NCI-H69 (cell line): ENCODE measurements at regions not wholly inside any gene's neighbourhood (a gene's known extent, or its start where the extent isn't known, plus 50 kb on each side); places are given as distances from the start of the nearest gene placed in this dataset.
"Not testable (repeated sequence)": the region's sequence is repeated elsewhere in the genome, so short reads cannot be mapped to it uniquely, and the experiment has no call there.

Source experiments
- DNase-seq: peaks from one replicate; lab custom pipeline; 2025; lab: John Stamatoyannopoulos, UW

DNA sequence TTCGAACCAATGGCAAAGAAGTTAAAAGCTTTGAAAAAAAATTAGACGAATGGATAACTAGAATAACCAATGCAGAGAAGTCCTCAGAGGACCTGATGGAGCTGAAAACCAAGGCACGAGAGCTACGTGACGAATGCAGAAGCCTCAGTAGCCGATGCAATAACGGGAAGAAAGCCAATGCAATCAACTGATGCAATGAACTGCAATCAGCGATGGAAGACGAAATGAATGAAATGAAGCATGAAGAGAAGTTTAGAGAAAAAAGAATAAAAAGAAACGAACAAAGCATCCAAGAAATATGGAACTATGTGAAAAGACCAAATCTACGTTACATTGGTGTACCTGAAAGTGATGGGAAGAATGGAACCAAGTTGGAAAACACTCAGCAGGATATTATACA, 52.6 kb upstream of the MRPS30 start:
- DNase-seq: not testable (repeated sequence)

- no peak for DNase-seq
Observed at GRCh38 chr5:44747396-44747795, 61.4 kb upstream of the MRPS30 start.

GRCh38 chr5:44740660-44741059, 68.1 kb upstream of the MRPS30 start:
- DNase-seq: no peak

DNA sequence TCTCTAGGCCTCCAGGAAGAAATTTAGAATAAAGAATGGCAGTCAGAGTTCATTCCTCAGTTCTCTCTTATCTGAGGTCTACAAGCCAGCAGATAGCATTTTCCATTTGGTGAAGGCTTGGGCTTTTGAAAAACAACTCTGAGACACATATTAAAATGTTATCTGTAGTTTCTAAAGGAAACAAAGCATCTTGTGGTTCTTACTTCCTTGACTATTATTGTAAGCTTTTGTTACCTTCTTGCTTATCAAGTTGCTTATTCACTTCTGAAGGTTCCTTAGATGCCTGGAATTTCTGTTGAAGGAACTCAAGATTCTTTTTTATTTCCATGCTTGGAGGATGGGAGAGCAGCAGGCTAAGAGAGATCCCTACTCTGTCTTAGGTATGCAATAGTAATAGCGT, 79.2 kb upstream of the MRPS30 start:
- DNase-seq: no peak

GRCh38 chr5:44727100-44727499, 81.6 kb upstream of the MRPS30 start:
- no peak for DNase-seq

DNA sequence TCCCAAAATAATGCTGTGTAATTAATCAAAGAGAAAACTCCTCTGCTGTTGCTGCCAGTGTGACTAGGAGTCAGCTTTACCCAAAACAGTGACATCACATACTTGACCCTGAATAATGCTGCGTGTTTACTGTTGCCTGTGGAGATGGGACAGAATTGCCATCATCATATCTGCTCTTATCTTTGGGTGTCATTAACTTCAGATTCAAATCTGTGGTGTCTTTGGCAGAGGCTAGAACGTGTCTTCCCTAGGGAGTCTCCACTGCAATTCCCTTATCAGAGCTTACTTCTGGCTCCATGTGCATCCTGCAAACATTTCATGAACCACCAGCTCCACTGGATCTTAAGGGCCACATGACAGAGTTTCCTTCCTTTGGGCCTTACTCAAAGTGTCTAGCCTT, 88.9 kb upstream of the MRPS30 start:
- DNase-seq: no peak

- DNase-seq: no peak
Observed at GRCh38 chr5:44714871-44715561, 93.7 kb upstream of the MRPS30 start.

- no peak for DNase-seq
Observed at GRCh38 chr5:44713446-44713845, 95.3 kb upstream of the MRPS30 start.

- DNase-seq: no peak
Observed at GRCh38 chr5:44711901-44712300, 96.8 kb upstream of the MRPS30 start.

DNA sequence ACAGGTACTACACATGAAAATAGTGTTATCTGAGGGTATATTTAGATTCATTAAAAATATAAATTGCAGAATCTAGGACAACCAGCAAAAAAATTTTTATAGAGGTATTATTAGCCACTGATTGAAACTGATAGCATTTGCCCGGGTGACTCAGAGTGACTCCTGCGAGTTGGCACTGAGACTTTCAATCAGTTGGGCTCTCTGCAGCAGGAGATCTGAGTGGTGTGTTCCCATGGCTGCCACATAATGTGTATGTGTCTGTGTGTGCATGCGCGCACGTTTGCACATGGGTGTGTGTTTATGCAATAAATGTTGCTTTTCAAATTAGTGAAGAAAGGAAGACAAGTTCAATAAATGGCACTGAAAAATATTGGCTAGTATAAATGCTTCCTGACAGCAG, 100.1 kb upstream of the MRPS30 start:
- no peak for DNase-seq

DNA sequence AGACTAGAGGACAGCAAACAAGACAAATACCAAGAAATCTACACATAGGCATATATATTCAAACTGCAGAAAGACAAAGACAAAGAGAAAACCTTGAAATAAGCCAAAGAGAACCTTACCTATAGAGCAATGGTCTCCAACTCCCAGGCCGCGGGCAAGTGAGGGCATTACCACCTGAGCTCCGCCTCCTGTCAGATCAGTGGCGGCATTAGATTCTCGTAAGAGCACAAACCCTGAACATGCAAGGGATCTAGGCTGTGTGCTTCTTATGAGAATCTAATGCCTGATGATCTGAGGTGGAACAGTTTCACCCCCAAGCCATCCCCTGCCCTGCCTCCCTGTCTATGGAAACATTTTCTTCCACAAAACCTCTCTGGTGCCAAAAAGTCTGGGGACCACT, 101.0 kb upstream of the MRPS30 start:
- DNase-seq: no peak

DNA sequence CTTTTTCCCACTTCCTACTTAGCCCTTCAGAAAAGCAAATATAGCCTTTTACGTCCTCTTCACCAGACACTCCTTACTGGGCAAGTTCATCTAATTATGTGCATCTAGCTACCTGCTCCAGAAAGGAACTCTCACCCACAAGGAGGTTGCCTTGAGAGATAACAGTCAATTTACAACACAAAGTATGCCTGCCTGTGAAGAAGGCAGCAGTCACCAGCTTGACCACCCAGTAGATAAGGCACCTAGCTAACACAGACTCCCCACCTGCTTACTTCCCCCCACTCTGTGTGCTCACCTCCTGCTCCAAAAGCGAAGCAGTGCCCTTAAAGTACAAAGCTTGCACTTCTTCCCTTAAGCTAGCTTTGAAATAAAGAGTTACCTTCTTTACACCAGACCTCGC, 111.7 kb upstream of the MRPS30 start:
- no peak for DNase-seq

GRCh38 chr5:44695259-44695658, 113.5 kb upstream of the MRPS30 start:
- no peak for DNase-seq

DNA sequence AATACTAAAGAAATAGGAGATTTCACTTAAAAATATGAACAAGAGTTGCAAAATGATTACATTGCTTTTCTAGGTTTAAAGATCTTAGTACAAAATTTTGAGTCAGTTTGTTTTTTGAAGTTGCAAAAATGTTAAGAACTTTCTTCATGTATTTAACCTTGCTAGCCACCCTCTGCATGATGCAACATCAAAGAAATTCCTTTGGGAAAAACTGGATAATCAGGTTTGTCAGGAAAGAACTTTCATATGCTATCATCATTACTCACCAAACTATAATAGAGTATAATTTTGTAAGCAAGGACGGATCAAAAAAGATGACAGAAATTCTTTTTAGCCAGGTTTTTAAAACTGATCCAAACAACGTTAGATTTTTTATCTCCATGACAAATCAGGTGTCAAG, 116.9 kb upstream of the MRPS30 start:
- DNase-seq: no peak

DNA sequence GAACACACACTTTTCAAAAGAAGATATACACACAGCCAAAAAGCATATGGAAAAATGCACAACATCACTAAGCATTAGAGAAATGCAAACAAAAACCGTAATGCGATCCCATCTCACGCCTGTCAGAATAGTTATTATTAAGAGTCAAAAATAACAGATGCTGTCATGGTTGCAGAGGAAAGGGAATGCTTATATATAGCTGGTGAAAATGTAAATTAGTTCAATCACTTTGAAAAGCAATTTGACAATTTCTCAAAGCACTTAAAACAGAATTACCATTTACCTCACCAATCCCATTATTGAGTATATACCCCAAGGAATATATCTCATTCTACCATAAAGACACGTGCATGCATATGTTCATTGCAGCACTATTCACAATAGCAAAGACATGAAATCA, 126.8 kb upstream of the MRPS30 start:
- DNase-seq: no peak

DNA sequence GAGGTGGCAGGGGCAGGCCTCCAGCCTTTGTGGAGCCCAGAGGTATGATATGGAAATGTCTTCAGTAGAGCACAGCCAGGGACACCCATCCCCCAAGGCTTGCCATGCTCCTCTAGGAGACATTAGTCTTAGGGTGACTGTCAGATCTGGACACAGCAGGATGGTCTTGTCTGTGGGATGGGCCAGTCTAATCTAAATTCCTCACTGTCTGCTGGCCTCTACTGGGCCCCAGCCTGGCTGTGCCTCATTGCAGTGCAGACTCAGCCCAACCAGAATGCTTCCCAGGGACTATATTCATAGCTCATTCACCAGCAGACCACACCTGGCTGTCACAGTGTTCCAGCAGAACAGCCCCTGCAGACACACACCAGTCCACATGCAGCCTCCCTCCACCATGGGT, 129.5 kb upstream of the MRPS30 start:
- no peak for DNase-seq

- DNase-seq: no peak
Observed at GRCh38 chr5:44675296-44675695, 133.5 kb upstream of the MRPS30 start.

DNA sequence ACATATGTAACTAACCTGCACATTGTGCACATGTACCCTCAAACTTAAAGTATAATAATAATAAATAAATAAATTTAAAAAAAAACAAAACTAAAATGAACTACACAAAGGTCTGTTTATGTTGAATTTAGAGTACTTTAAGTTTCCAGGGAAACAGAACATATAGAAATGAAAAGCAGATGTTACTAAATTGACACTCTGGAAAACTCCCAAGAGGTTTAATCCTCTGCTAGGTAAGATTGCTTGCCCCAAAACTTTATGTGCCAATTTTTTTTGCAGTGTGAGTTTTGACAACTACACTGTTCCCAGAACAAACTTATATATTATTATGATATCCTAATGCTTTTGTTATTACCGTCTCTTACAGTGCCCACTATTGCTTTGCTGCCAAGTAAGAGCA, 134.3 kb upstream of the MRPS30 start:
- DNase-seq: no peak

DNA sequence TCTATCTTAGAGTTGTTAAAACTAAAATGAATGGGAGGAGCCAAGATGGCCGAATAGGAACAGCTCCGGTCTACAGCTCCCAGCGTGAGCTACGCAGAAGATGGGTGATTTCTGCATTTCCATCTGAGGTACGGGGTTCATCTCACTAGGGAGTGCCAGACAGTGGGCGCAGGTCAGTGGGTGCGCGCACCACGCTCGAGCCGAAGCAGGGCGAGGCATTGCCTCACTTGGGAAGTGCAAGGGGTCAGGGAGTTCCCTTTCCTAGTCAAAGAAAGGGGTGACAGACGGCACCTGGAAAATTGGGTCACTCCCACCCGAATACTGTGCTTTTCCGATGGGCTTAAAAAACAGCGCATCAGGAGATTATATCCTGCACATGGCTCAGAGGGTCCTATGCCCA, 140.3 kb upstream of the MRPS30 start:
- not testable (repeated sequence) for DNase-seq

DNA sequence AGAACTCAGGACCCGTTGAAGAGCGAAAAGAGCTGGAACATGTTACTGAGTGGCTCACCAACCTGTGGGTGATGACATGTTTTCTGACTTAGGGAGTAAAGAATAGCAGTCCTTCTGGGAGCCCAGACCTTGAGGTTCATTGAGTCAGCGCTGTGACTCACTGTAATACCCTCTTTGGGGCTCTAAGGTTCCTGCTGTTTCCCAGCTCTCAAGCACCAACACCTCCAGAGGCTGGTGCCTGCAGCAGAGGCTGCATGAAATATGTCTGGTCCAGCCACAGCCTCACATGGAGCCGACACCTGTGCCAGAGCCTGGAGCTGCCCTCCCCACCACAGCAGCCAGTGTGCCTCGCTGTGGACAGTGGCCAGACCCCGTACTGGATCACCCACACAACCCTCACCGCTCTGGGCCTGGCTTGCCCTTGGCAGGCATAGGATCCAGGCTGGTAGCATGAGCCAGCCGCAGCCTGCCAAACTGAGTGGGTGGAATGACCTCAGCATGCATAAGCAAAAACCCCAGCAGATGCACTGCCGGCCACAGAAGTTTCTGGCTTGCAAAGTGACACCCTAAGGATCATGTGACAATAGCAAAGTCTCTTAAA, 143.5 kb upstream of the MRPS30 start:
- DNase-seq: no peak

GRCh38 chr5:44664711-44665100, 144.0 kb upstream of the MRPS30 start:
- no peak for DNase-seq

DNA sequence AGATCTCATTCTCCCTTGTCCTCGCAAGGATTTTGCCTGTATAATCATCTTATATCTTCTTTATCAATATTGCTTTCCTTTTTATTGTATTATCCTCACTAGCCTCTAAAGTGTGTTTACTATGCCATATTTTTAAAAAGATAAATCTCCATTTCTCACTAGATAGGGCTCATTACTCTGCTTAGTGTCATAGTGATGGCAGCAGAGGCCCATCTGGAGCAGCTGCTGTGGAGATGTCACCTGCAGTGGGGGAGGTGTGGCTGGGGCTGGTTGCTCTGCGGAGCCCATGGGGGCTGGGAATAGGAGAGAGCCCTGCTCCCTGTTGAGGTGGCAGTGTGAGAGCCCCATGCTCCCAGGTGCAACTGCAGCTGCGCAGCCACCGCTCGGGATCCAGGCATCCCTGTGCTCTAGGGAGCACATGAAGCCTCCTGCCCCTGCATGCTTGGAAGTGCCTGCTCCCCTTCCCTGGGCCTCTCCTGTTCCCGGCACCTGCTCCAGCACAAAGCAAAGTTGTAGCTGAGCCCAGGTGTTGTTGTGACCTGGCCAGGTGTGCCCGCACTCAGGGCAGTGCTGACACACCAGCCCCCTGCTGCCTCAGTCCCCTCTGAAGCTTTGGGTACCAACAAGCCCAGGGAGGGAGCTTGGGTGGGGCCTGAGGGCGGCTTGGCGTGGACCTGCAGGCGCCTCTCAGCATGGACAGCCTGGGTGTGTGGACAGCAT, 144.6 kb upstream of the MRPS30 start:
- DNase-seq: no peak

- no peak for DNase-seq
Observed at GRCh38 chr5:44661851-44662250, 146.9 kb upstream of the MRPS30 start.

GRCh38 chr5:44660251-44660650, 148.5 kb upstream of the MRPS30 start:
- no peak for DNase-seq
